ENCODE measurements at regions not wholly inside any gene's neighbourhood (a gene's known extent, or its start where the extent isn't known, plus 50 kb on each side); places are given as distances from the start of the nearest gene placed in this dataset.
"Not testable (repeated sequence)": the region's sequence is repeated elsewhere in the genome, so short reads cannot be mapped to it uniquely, and the experiment has no call there.

- ATAC-seq = no peak
Measured at GRCh38 chr5:57724836-57725235, 242.2 kb upstream of the ACTBL2 start.

- no peak for ATAC-seq
Measured at GRCh38 chr5:57721226-57721625, 238.6 kb upstream of the ACTBL2 start.

- no peak for ATAC-seq
Measured at GRCh38 chr5:57720656-57721055, 238.0 kb upstream of the ACTBL2 start.

- ATAC-seq = no peak
Measured at GRCh38 chr5:57719216-57719615, 236.6 kb upstream of the ACTBL2 start.

GRCh38 chr5:57718155-57718554 is 235.5 kb upstream of the ACTBL2 start:
- ATAC-seq = no peak

- no peak for ATAC-seq
Measured at GRCh38 chr5:57717555-57717954, 234.9 kb upstream of the ACTBL2 start.

GRCh38 chr5:57716661-57717060 is 234.1 kb upstream of the ACTBL2 start:
- ATAC-seq = no peak

- ATAC-seq = no peak
Measured at GRCh38 chr5:57715296-57715695, 232.7 kb upstream of the ACTBL2 start.

GRCh38 chr5:57713535-57713934 is 230.9 kb upstream of the ACTBL2 start:
- ATAC-seq = not testable (repeated sequence)

- no peak for ATAC-seq
Measured at GRCh38 chr5:57711946-57712345, 229.3 kb upstream of the ACTBL2 start.

- ATAC-seq = no peak
Measured at GRCh38 chr5:57711471-57711870, 228.9 kb upstream of the ACTBL2 start.

- ATAC-seq = no peak
Measured at GRCh38 chr5:57710126-57710525, 227.5 kb upstream of the ACTBL2 start.

- no peak for ATAC-seq
Measured at GRCh38 chr5:57705769-57706168, 223.2 kb upstream of the ACTBL2 start.

GRCh38 chr5:57703721-57704120 is 221.1 kb upstream of the ACTBL2 start:
- no peak for ATAC-seq

- no peak for ATAC-seq
Measured at GRCh38 chr5:57700484-57700883, 217.9 kb upstream of the ACTBL2 start.

GRCh38 chr5:57700072-57700471 is 217.5 kb upstream of the ACTBL2 start:
- no peak for ATAC-seq

GRCh38 chr5:57698802-57699201 is 216.2 kb upstream of the ACTBL2 start:
- no peak for ATAC-seq

- ATAC-seq = no peak
Measured at GRCh38 chr5:57698086-57698485, 215.5 kb upstream of the ACTBL2 start.

- ATAC-seq = no peak
Measured at GRCh38 chr5:57696825-57697570, 214.4 kb upstream of the ACTBL2 start.

GRCh38 chr5:57696389-57696769 is 213.8 kb upstream of the ACTBL2 start:
- no peak for ATAC-seq

- no peak for ATAC-seq
Measured at GRCh38 chr5:57695706-57696388, 213.2 kb upstream of the ACTBL2 start.

GRCh38 chr5:57695179-57695578 is 212.6 kb upstream of the ACTBL2 start:
- no peak for ATAC-seq

GRCh38 chr5:57693488-57694305 is 211.1 kb upstream of the ACTBL2 start:
- no peak for ATAC-seq
